Keratinocyte (primary cell): ENCODE measurements at regions not wholly inside any gene's neighbourhood (a gene's known extent, or its start where the extent isn't known, plus 50 kb on each side); places are given as distances from the start of the nearest gene placed in this dataset.

Source experiments
- DNase-seq: peaks from one replicate; pipeline ENCODE4 v3.0.0-alpha.2; 2011; ENCODE audit warnings: low read depth, missing footprints, low spot score
- FAIRE-seq: peaks from 2 replicates; lab custom pipeline; 2011; peaks lifted over from hg19 to GRCh38; lab: Jason Lieb, UNC
- H2AFZ ChIP-seq: 2 replicates; pipeline ENCODE4 v1.6.0; 2012; ENCODE audit warnings: low read length, control low read depth, inconsistent platforms; ENCODE audit not compliant: control insufficient read depth
- H3K27ac ChIP-seq: 2 replicates; pipeline ENCODE4 v1.5.1; 2011; ENCODE audit warnings: low read length; ENCODE audit not compliant: control insufficient read depth, insufficient read depth
- H3K27me3 ChIP-seq: 3 replicates; pipeline ENCODE4 v1.6.0; 2011; ENCODE audit warnings: low read length; ENCODE audit not compliant: control insufficient read depth, insufficient read depth; ENCODE audit errors: extremely low read depth
- H3K36me3 ChIP-seq, 2 experiments: 2 replicates in 1 of 2; 3 replicates in 1 of 2; pipeline ENCODE4 v1.5.1; 2011; ENCODE audit warnings: low read length in 2 of 2, mild to moderate bottlenecking in 1 of 2; ENCODE audit not compliant: control insufficient read depth in 2 of 2, insufficient read depth in 2 of 2; ENCODE audit errors: extremely low read depth in 1 of 2
- H3K4me1 ChIP-seq: 3 replicates; pipeline ENCODE4 v1.5.1; 2011; ENCODE audit warnings: low read length; ENCODE audit not compliant: control insufficient read depth, insufficient read depth; ENCODE audit errors: extremely low read depth
- H3K4me2 ChIP-seq: 3 replicates; pipeline ENCODE4 v1.6.0; 2011; ENCODE audit warnings: low read depth, low read length; ENCODE audit not compliant: control insufficient read depth, insufficient read depth; ENCODE audit errors: extremely low read depth
- H3K4me3 ChIP-seq, 3 experiments: fragments of 200-600 bp in 1 of 3; sonication (generic) in 1 of 3; 2 replicates in 2 of 3; 3 replicates in 1 of 3; pipeline ENCODE4 v1.5.1; 2011 to 2016; ENCODE audit warnings: low read length in 3 of 3, mild to moderate bottlenecking in 3 of 3, control low read depth in 2 of 3, inconsistent platforms in 1 of 3, low read depth in 1 of 3, mixed read lengths in 1 of 3, mixed run types in 1 of 3, moderate library complexity in 1 of 3; ENCODE audit not compliant: control insufficient read depth in 2 of 3, insufficient read depth in 2 of 3; ENCODE audit errors: extremely low read depth in 1 of 3
- H3K79me2 ChIP-seq: 2 replicates; pipeline ENCODE4 v1.6.0; 2012; ENCODE audit warnings: low read length; ENCODE audit not compliant: control insufficient read depth, insufficient read depth
- H3K9ac ChIP-seq: 3 replicates; pipeline ENCODE4 v1.6.0; 2011; ENCODE audit warnings: low read length; ENCODE audit not compliant: control insufficient read depth, insufficient read depth; ENCODE audit errors: extremely low read depth
- H3K9me1 ChIP-seq: 3 replicates; pipeline ENCODE4 v1.6.0; 2011; ENCODE audit warnings: low read length; ENCODE audit not compliant: control insufficient read depth, insufficient read depth; ENCODE audit errors: extremely low read depth
- H3K9me3 ChIP-seq: 2 replicates; pipeline ENCODE4 v1.5.1; 2012; ENCODE audit warnings: low read depth, low read length; ENCODE audit not compliant: control insufficient read depth
- H4K20me1 ChIP-seq: 3 replicates; pipeline ENCODE4 v1.6.0; 2011; ENCODE audit warnings: low read length; ENCODE audit not compliant: control insufficient read depth, insufficient read depth; ENCODE audit errors: extremely low read depth
- CTCF ChIP-seq, 3 experiments: IDR thresholded peaks in 1 of 3; conservative IDR thresholded peaks in 1 of 3; optimal IDR thresholded peaks in 1 of 3; 2 replicates in 2 of 3; 3 replicates in 1 of 3; pipeline versions ENCODE3 to v1.5.1; 2011; ENCODE audit warnings: low read length in 3 of 3, mild to moderate bottlenecking in 3 of 3, moderate library complexity in 2 of 3, control low read depth in 1 of 3, inconsistent platforms in 1 of 3; ENCODE audit not compliant: insufficient read depth in 2 of 3; ENCODE audit errors: extremely low read depth in 1 of 3
- EZH2 ChIP-seq: IDR thresholded peaks from one replicate; pipeline ENCODE4 v1.6.1; 2012; ENCODE audit warnings: inconsistent platforms, mild to moderate bottlenecking, low read length, moderate library complexity
- dilution Hi-C: fragments of 300-500 bp; cut with MboI; formaldehyde crosslinking; loops from one replicate; pipeline ENCODE4 v1.7.0; 2020; ENCODE audit warnings: low sequenced_read_pairs; ENCODE audit not compliant: extremely low pct_ligation_motif_present

GRCh38 chr15:87145696-87146095 is 1066.0 kb downstream of the AGBL1 start:
- TF ChIP-seq CTCF (optimal IDR thresholded peaks at IDR 0.05 in 1 of 3, IDR thresholded peaks at IDR 0.05 in 1 of 3, conservative IDR thresholded peaks at IDR 0.05 in 1 of 3; ENCODE audit: extremely low read depth in 1 of 3, insufficient read depth in 2 of 3, low read length in 3 of 3) (no peak), EZH2 (no peak)

GRCh38 chr15:87144775-87145174 is 1065.1 kb downstream of the AGBL1 start:
- Histone ChIP-seq H3K36me3 (no peaks in the 10 kb centered on the region), H3K9me3 (peaks cover 2% of the 10 kb centered on the region), H4K20me1 (no peaks in the 10 kb centered on the region), H3K4me2 (no peak overlapping the region), H3K79me2 (no peaks in the 10 kb centered on the region), H3K4me1 (no peaks in the 10 kb centered on the region), H2AFZ (no peak overlapping the region), H3K9me1 (no peaks in the 10 kb centered on the region), H3K9ac (no peak overlapping the region), H3K27ac (no peak overlapping the region), H3K4me3 (no peak overlapping the region), H3K27me3 (no peaks in the 10 kb centered on the region)
- TF ChIP-seq EZH2 (no peak), CTCF (optimal IDR thresholded peaks at IDR 0.05 in 1 of 3, IDR thresholded peaks at IDR 0.05 in 1 of 3, conservative IDR thresholded peaks at IDR 0.05 in 1 of 3; ENCODE audit: extremely low read depth in 1 of 3, insufficient read depth in 2 of 3, low read length in 3 of 3) (no peak)
- no peak for FAIRE-seq
- DNase-seq, result no peak
- dilution Hi-C loops, result no loop called here

More at GRCh38 chr15:87145696-87146095, 1066.0 kb downstream of the AGBL1 start:
- no peaks in the 10 kb centered on the region for H4K20me1 ChIP-seq
- dilution Hi-C loops, result no loop called here
- peaks cover 2% of the 10 kb centered on the region for H3K9me3 ChIP-seq
- H3K36me3 ChIP-seq, result no peaks in the 10 kb centered on the region
- H3K79me2 ChIP-seq, result no peaks in the 10 kb centered on the region
- no peak overlapping the region for H3K4me2 ChIP-seq
- H3K9me1 ChIP-seq, result no peaks in the 10 kb centered on the region
- no peaks in the 10 kb centered on the region for H3K27me3 ChIP-seq
- FAIRE-seq, result no peak
- H3K4me3 ChIP-seq, result no peak overlapping the region
- H3K4me1 ChIP-seq, result no peaks in the 10 kb centered on the region
- H3K27ac ChIP-seq, result no peak overlapping the region
- H2AFZ ChIP-seq, result no peak overlapping the region
- H3K9ac ChIP-seq, result no peak overlapping the region
- no peak for DNase-seq
